A549 (cell line): ENCODE measurements at regions not wholly inside any gene's neighbourhood (a gene's known extent, or its start where the extent isn't known, plus 50 kb on each side); places are given as distances from the start of the nearest gene placed in this dataset.

Experiments used
- ATAC-seq, 2 experiments: fragments of 200-7000 bp in 1 of 2; fragments of >200 bp in 1 of 2; cut with Nextera tagmentation in 1 of 2; cut with Tn5 transposase in 1 of 2; 3 replicates each; pipeline versions ENCODE4 v1.8.0 to v1.9.1; 2018 to 2020; ENCODE audit warnings: mild to moderate bottlenecking in 1 of 2, moderate library complexity in 1 of 2
- CTCF ChIA-PET: fragments of 300-600 bp; sonication (Branson Sonifier 250); formaldehyde crosslinking; extraction: SDS; loops from one replicate; lab custom pipeline; 2021; ENCODE audit warnings: antibody characterized with exemption, inconsistent platforms; lab: Yijun Ruan, JAX
- POLR2A ChIA-PET: fragments of 350-600 bp; formaldehyde crosslinking; extraction: SDS; loops from one replicate; lab custom pipeline; 2021; ENCODE audit warnings: antibody characterized with exemption, inconsistent platforms; lab: Yijun Ruan, JAX
- DNase-seq, 2 experiments: peaks; one replicate each; pipeline versions ENCODE4 v3.0.0 to v3.0.0-alpha.2; 2011 to 2016; ENCODE audit warnings: low read depth in 1 of 2, low spot score in 1 of 2
- FAIRE-seq: peaks from 2 replicates; lab custom pipeline; 2011; peaks lifted over from hg19 to GRCh38; lab: Jason Lieb, UNC
- H3K27ac ChIP-seq, 2 experiments: fragments of >200 bp; sonication (Bioruptor Twin); formaldehyde crosslinking; 3 replicates each; pipeline ENCODE4 v1.5.1; 2016 to 2017
- H3K4me1 ChIP-seq: fragments of >200 bp; sonication (Bioruptor Twin); formaldehyde crosslinking; 3 replicates; pipeline ENCODE4 v1.6.1; 2016
- H3K4me2 ChIP-seq: fragments of >200 bp; sonication (Bioruptor Twin); formaldehyde crosslinking; 3 replicates; pipeline ENCODE4 v1.6.1; 2016
- H3K4me3 ChIP-seq: fragments of >200 bp; sonication (Bioruptor Twin); formaldehyde crosslinking; 3 replicates; pipeline ENCODE4 v1.5.1; 2016
- H3K9me3 ChIP-seq: fragments of >200 bp; sonication (Bioruptor Twin); formaldehyde crosslinking; 3 replicates; pipeline ENCODE4 v1.6.1; 2016
- CBX8 ChIP-seq: fragments of 200-600 bp; sonication (generic); IDR thresholded peaks from 2 replicates; pipeline ENCODE4 v1.6.1; 2016
- CEBPB ChIP-seq, 2 experiments: fragments of >200 bp in 1 of 2; sonication (Bioruptor Twin) in 1 of 2; formaldehyde crosslinking in 1 of 2; IDR thresholded peaks; 2 replicates each; pipeline ENCODE4 v1.6.1; 2012 to 2016
- CHD2 ChIP-seq: fragments of 150-350 bp; IDR thresholded peaks from 2 replicates; pipeline ENCODE4 v1.6.1; 2014; ENCODE audit warnings: low read length; ENCODE audit not compliant: partially characterized antibody
- CHD4 ChIP-seq: fragments of 200-600 bp; sonication (generic); IDR thresholded peaks from 2 replicates; pipeline ENCODE4 v1.6.1; 2016; ENCODE audit warnings: antibody characterized with exemption, mild to moderate bottlenecking, borderline replicate concordance
- EHMT2 ChIP-seq: fragments of 200-600 bp; sonication (generic); IDR thresholded peaks from 2 replicates; pipeline ENCODE4 v1.6.1; 2016; ENCODE audit warnings: antibody characterized with exemption, low read depth, mild to moderate bottlenecking, moderate library complexity
- ESRRA ChIP-seq: fragments of 150-350 bp; IDR thresholded peaks from 2 replicates; pipeline ENCODE4 v1.6.1; 2014; ENCODE audit warnings: mild to moderate bottlenecking, low read length, borderline replicate concordance
- GATA3 ChIP-seq: IDR thresholded peaks from 2 replicates; pipeline ENCODE4 v1.6.1; 2012; ENCODE audit warnings: borderline replicate concordance
- HEYL ChIP-seq: fragments of 250-450 bp; sonication (Bioruptor Pico); IDR thresholded peaks from 2 replicates; pipeline ENCODE4 v1.8.0; 2021; ENCODE audit warnings: mild to moderate bottlenecking, moderate library complexity
- HOXA7 ChIP-seq: fragments of 250-450 bp; sonication (Bioruptor Pico); IDR thresholded peaks from 2 replicates; pipeline ENCODE4 v1.5.0; 2020; ENCODE audit warnings: mild to moderate bottlenecking, moderate library complexity
- HOXB13 ChIP-seq: fragments of 250-450 bp; sonication (Bioruptor Pico); IDR thresholded peaks from 2 replicates; pipeline ENCODE4 v1.5.0; 2020; ENCODE audit warnings: low read depth, mild to moderate bottlenecking, moderate library complexity
- JUNB ChIP-seq: fragments of >200 bp; sonication (Bioruptor Twin); formaldehyde crosslinking; IDR thresholded peaks from 2 replicates; pipeline ENCODE4 v1.6.1; 2016
- KDM5A ChIP-seq: fragments of 200-600 bp; sonication (generic); IDR thresholded peaks from 2 replicates; pipeline ENCODE4 v1.6.1; 2016; ENCODE audit warnings: antibody characterized with exemption, mild to moderate bottlenecking
- MAFK ChIP-seq: fragments of 450-650 bp; IDR thresholded peaks from 2 replicates; pipeline ENCODE4 v1.6.1; 2014; ENCODE audit not compliant: partially characterized antibody
- MYC ChIP-seq: IDR thresholded peaks from 2 replicates; pipeline ENCODE4 v1.6.1; 2012; ENCODE audit warnings: mild to moderate bottlenecking, inconsistent platforms, low read length, improper control_type of control experiment, borderline replicate concordance
- NPAS2 ChIP-seq: fragments of 250-450 bp; sonication (Bioruptor Pico); IDR thresholded peaks from 2 replicates; pipeline ENCODE4 v1.8.0; 2022; ENCODE audit warnings: mild to moderate bottlenecking, moderate library complexity, borderline replicate concordance
- NR3C1 ChIP-seq: fragments of >200 bp; sonication (Bioruptor Twin); formaldehyde crosslinking; IDR thresholded peaks from 3 replicates; pipeline ENCODE4 v1.6.1; 2017
- POLR2A ChIP-seq: IDR thresholded peaks from 2 replicates; pipeline ENCODE4 v1.6.1; 2012; ENCODE audit warnings: mild to moderate bottlenecking, low read length
- POLR2AphosphoS2 ChIP-seq: conservative IDR thresholded peaks from 2 replicates; pipeline ENCODE4 v1.6.1; 2012; ENCODE audit warnings: low read length, improper control_type of control experiment, inconsistent platforms
- RARB ChIP-seq: fragments of 250-450 bp; sonication (Bioruptor Pico); IDR thresholded peaks from 2 replicates; pipeline ENCODE4 v1.8.0; 2021; ENCODE audit warnings: mild to moderate bottlenecking, moderate library complexity
- RFX5 ChIP-seq: fragments of 450-650 bp; IDR thresholded peaks from 2 replicates; pipeline ENCODE4 v1.7.1; 2014; ENCODE audit warnings: antibody characterized with exemption, mild to moderate bottlenecking, moderate library complexity
- SMC3 ChIP-seq: fragments of >200 bp; sonication (Bioruptor Twin); formaldehyde crosslinking; IDR thresholded peaks from 3 replicates; pipeline ENCODE4 v1.6.1; 2018; ENCODE audit warnings: inconsistent platforms
- ZFP36 ChIP-seq: fragments of 450-650 bp; IDR thresholded peaks from 2 replicates; pipeline ENCODE4 v1.6.1; 2014; ENCODE audit warnings: borderline replicate concordance; ENCODE audit not compliant: partially characterized antibody
- ZNF302 ChIP-seq: fragments of 250-450 bp; sonication (Bioruptor Pico); IDR thresholded peaks from 2 replicates; pipeline ENCODE4 v1.9.0; 2021; ENCODE audit warnings: inconsistent platforms, mild to moderate bottlenecking, moderate library complexity
- WGBS: methylation state at CpG from one replicate; pipeline ENCODE4 v1.1.6; 2017; ENCODE audit errors: missing lambda C conversion rate; 5-methylcytosine and 5-hydroxymethylcytosine counted together
- TF ChIP-seq, protein P1 (sequence below): IDR thresholded peaks from 2 replicates; pipeline ENCODE4 v1.6.1; 2012
- TF ChIP-seq, protein P2 (sequence below): fragments of 250-450 bp; sonication (Bioruptor Pico); IDR thresholded peaks from 2 replicates; pipeline ENCODE4 v1.5.0; 2021; ENCODE audit warnings: mild to moderate bottlenecking, moderate library complexity, borderline replicate concordance

DNA sequence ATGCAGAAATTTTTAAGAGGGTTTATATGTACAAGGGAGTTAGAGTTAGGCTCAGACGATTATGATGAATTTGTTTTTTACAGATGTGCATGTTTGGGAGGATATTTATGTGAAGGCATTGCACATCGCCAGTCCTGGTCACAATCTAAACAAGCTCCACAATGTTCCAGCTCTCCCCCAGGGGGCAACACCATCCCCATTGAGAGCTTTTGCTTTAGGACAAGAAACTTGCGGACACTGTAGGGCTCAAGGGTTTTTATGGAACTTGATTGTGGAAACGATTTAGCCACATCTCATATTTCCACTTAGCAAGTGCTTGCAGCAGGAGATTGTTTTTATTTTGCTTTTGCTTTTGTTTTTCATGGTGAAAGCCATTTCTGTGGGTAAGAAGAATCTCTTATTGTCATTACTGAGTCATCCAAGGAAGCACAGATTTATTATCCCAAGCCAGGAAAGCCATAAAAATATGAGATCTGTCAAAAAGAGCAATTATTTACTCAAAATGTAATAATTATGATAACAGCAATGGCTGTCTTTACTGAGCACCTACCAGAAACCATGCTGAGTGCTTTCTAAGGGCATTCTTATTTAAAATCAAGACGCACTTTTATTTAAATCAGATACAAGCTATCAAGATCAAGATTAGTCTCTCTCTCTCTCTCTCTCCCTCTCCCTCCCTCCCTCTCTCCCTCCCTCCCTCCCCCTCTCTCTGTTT is 276.7 kb upstream of the SRRM4 start:
- DNase-seq (peak in 1 of 2 experiments; percentile 7), FAIRE-seq (no peak), ATAC-seq (peak in 1 of 2 experiments; percentile 35; a peak in 2 of 6 replicates)
- CTCF ChIA-PET: interaction anchor here (2.1 kb wide), 1 partner anchor 10 kb away, joined by 7 read pairs; no protein-coding TSS in a partner anchor
- POLR2A ChIA-PET: no interaction called here
- H3K4me1 ChIP-seq: no peaks in the 10 kb centered on the region
- H3K9me3 ChIP-seq: no peaks in the 10 kb centered on the region
- no peak overlapping the region for H3K27ac ChIP-seq
- whole genome bisulfite sequencing: 5% methylated on average over 5 of the region's 5 CpGs
- H3K4me3 ChIP-seq: no peak overlapping the region
- TF ChIP-seq, protein P1, sequence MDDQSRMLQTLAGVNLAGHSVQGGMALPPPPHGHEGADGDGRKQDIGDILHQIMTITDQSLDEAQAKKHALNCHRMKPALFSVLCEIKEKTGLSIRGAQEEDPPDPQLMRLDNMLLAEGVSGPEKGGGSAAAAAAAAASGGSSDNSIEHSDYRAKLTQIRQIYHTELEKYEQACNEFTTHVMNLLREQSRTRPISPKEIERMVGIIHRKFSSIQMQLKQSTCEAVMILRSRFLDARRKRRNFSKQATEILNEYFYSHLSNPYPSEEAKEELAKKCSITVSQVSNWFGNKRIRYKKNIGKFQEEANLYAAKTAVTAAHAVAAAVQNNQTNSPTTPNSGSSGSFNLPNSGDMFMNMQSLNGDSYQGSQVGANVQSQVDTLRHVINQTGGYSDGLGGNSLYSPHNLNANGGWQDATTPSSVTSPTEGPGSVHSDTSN: no peak
- TF ChIP-seq MAFK (no peak), KDM5A (no peak), CBX8 (no peak), MYC (no peak), POLR2AphosphoS2 (no peak), RARB (CRISPR knock-in tag) (no peak), GATA3 (no peak), HOXA7 (CRISPR knock-in tag) (no peak), ZNF302 (no peak), ESRRA (no peak), EHMT2 (no peak)
- no peak overlapping the region for H3K4me2 ChIP-seq

DNA sequence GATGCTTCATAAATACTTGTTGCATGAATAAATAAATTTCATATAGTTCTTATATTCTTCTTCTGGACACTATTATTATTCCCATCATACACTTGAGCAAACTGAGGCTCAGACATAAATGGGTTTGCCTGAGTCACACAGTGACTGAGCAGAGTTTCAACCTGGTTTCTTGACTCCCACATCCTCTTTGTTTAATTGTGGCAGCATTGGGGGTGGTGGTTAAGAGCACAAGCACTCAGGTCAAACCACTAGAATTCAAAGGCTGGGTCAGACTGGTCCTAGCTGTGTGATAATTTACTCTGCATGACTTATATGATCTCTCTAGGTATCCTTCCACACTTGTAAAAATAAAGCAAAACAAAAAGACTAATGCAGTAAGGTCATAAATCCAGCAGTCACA is 274.9 kb upstream of the SRRM4 start:
- H3K4me1 ChIP-seq: no peaks in the 10 kb centered on the region
- H3K4me3 ChIP-seq: no peak overlapping the region
- no peak overlapping the region for H3K4me2 ChIP-seq
- ATAC-seq (no peak), DNase-seq (no peak), FAIRE-seq (no peak)
- TF ChIP-seq HEYL: no peak
- no peak for TF ChIP-seq POLR2AphosphoS2
- TF ChIP-seq ZNF302: no peak
- TF ChIP-seq POLR2A: no peak
- TF ChIP-seq SMC3: no peak
- no peak for TF ChIP-seq CHD4
- no peak for TF ChIP-seq ZFP36
- TF ChIP-seq JUNB: no peak
- no peak for TF ChIP-seq RFX5
- TF ChIP-seq HOXB13 (CRISPR knock-in tag): no peak
- TF ChIP-seq, protein P2, sequence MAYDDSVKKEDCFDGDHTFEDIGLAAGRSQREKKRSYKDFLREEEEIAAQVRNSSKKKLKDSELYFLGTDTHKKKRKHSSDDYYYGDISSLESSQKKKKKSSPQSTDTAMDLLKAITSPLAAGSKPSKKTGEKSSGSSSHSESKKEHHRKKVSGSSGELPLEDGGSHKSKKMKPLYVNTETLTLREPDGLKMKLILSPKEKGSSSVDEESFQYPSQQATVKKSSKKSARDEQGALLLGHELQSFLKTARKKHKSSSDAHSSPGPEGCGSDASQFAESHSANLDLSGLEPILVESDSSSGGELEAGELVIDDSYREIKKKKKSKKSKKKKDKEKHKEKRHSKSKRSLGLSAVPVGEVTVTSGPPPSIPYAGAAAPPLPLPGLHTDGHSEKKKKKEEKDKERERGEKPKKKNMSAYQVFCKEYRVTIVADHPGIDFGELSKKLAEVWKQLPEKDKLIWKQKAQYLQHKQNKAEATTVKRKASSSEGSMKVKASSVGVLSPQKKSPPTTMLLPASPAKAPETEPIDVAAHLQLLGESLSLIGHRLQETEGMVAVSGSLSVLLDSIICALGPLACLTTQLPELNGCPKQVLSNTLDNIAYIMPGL (CRISPR knock-in tag): no peak
- no peak for TF ChIP-seq CHD2
- no peak for TF ChIP-seq NR3C1
- no peak for TF ChIP-seq NPAS2 (CRISPR knock-in tag)
- TF ChIP-seq CBX8: no peak
- TF ChIP-seq, protein P1: no peak
- no peak for TF ChIP-seq CEBPB (IDR thresholded peaks at IDR 0.05)
- POLR2A ChIA-PET: no interaction called here
- H3K27ac ChIP-seq: no peak overlapping the region
- H3K9me3 ChIP-seq: no peaks in the 10 kb centered on the region
- CTCF ChIA-PET: no interaction called here
